Activated CD8-positive, alpha-beta memory T cell treated with anti-CD3 and anti-CD28 coated beads, Interleukin-2, amount 10 ng/mL, durations not matched to agents 7 days and 5 days (primary cell): ENCODE measurements at regions not wholly inside any gene's neighbourhood (a gene's known extent, or its start where the extent isn't known, plus 50 kb on each side); places are given as distances from the start of the nearest gene placed in this dataset.

ENCODE experiments used
- ATAC-seq: fragments of 150-1000 bp; cut with Tn5 transposase; one replicate; pipeline ENCODE4 v1.10.0; 2021; ENCODE audit warnings: moderate library complexity
- CTCF ChIA-PET: fragments of 350-600 bp; sonication (Branson Sonifier 250); formaldehyde crosslinking; loops from one replicate; lab custom pipeline; 2021; ENCODE audit warnings: antibody characterized with exemption; lab: Charles Lee
- DNase-seq: peaks from one replicate; pipeline ENCODE4 v3.0.0-alpha.2; 2020
- H3K27ac Mint-ChIP-seq: one replicate; pipeline ENCODE4 v1.8.0; 2021; ENCODE audit warnings: mild to moderate bottlenecking, mixed read lengths
- H3K27me3 Mint-ChIP-seq: one replicate; pipeline ENCODE4 v1.8.0; 2021; ENCODE audit warnings: mixed read lengths
- H3K36me3 Mint-ChIP-seq: one replicate; pipeline ENCODE4 v1.8.0; 2021; ENCODE audit warnings: mild to moderate bottlenecking, mixed read lengths
- H3K4me1 Mint-ChIP-seq: one replicate; pipeline ENCODE4 v1.8.0; 2021; ENCODE audit warnings: mixed read lengths
- H3K4me3 Mint-ChIP-seq: one replicate; pipeline ENCODE4 v1.8.0; 2021; ENCODE audit warnings: mild to moderate bottlenecking, moderate library complexity, mixed read lengths
- H3K9me3 Mint-ChIP-seq: one replicate; pipeline ENCODE4 v1.8.0; 2022; ENCODE audit warnings: low read depth, mixed read lengths

- no peak for ATAC-seq
- no peaks in the 10 kb centered on the region for H3K36me3 Mint-ChIP-seq
- CTCF ChIA-PET, result no interaction called here
- no peaks in the 10 kb centered on the region for H3K27me3 Mint-ChIP-seq
- H3K4me1 Mint-ChIP-seq, result no peaks in the 10 kb centered on the region
- H3K9me3 Mint-ChIP-seq, result peaks cover 5% of the 10 kb centered on the region
- no peak overlapping the region for H3K4me3 Mint-ChIP-seq
- no peak overlapping the region for H3K27ac Mint-ChIP-seq
- DNase-seq, result no peak
Observed at GRCh38 chr2:228545748-228546145, 364.3 kb upstream of the SPHKAP start.

- Mint-ChIP-seq H3K4me1 (no peaks in the 10 kb centered on the region), H3K36me3 (no peaks in the 10 kb centered on the region), H3K27ac (no peak overlapping the region)
Observed at GRCh38 chr2:228545041-228545747, 363.7 kb upstream of the SPHKAP start.

GRCh38 chr2:228543117-228543516 lies 361.6 kb upstream of the SPHKAP start:
- CTCF ChIA-PET, result no interaction called here
- Mint-ChIP-seq H3K27me3 (no peaks in the 10 kb centered on the region), H3K9me3 (peaks cover 7% of the 10 kb centered on the region), H3K36me3 (no peaks in the 10 kb centered on the region), H3K4me1 (no peaks in the 10 kb centered on the region), H3K4me3 (no peak overlapping the region), H3K27ac (no peak overlapping the region)
- DNase-seq, result no peak
- no peak for ATAC-seq

More at GRCh38 chr2:228545041-228545747, 363.7 kb upstream of the SPHKAP start:
- ATAC-seq (no peak), DNase-seq (no peak)
- peaks cover 6% of the 10 kb centered on the region for H3K9me3 Mint-ChIP-seq
- no peaks in the 10 kb centered on the region for H3K27me3 Mint-ChIP-seq
- CTCF ChIA-PET, result no interaction called here
- H3K4me3 Mint-ChIP-seq, result no peak overlapping the region

- Mint-ChIP-seq H3K27ac (no peak overlapping the region), H3K36me3 (no peaks in the 10 kb centered on the region), H3K27me3 (no peaks in the 10 kb centered on the region), H3K4me3 (no peak overlapping the region), H3K9me3 (peaks cover 7% of the 10 kb centered on the region), H3K4me1 (no peaks in the 10 kb centered on the region)
- CTCF ChIA-PET, result no interaction called here
- no peak for ATAC-seq
- DNase-seq, result no peak
Observed at GRCh38 chr2:228542277-228542676, 360.8 kb upstream of the SPHKAP start.

- no peak overlapping the region for H3K4me3 Mint-ChIP-seq
- DNase-seq (no peak), ATAC-seq (no peak)
- no peak overlapping the region for H3K27ac Mint-ChIP-seq
- H3K27me3 Mint-ChIP-seq, result no peaks in the 10 kb centered on the region
- H3K9me3 Mint-ChIP-seq, result peaks cover 7% of the 10 kb centered on the region
- CTCF ChIA-PET, result no interaction called here
- no peaks in the 10 kb centered on the region for H3K36me3 Mint-ChIP-seq
- no peaks in the 10 kb centered on the region for H3K4me1 Mint-ChIP-seq
Observed at GRCh38 chr2:228541789-228542188, 360.3 kb upstream of the SPHKAP start.

GRCh38 chr2:228540976-228541375 lies 359.5 kb upstream of the SPHKAP start:
- no peak overlapping the region for H3K4me3 Mint-ChIP-seq
- CTCF ChIA-PET, result no interaction called here
- H3K27me3 Mint-ChIP-seq, result no peaks in the 10 kb centered on the region
- H3K36me3 Mint-ChIP-seq, result no peaks in the 10 kb centered on the region
- DNase-seq (no peak), ATAC-seq (no peak)
- no peak overlapping the region for H3K27ac Mint-ChIP-seq
- no peaks in the 10 kb centered on the region for H3K4me1 Mint-ChIP-seq
- H3K9me3 Mint-ChIP-seq, result peaks cover 7% of the 10 kb centered on the region

GRCh38 chr2:228535396-228535795 lies 353.9 kb upstream of the SPHKAP start:
- Mint-ChIP-seq H3K27ac (no peak overlapping the region), H3K4me3 (no peak overlapping the region), H3K36me3 (no peaks in the 10 kb centered on the region), H3K4me1 (no peaks in the 10 kb centered on the region), H3K9me3 (peaks cover 8% of the 10 kb centered on the region), H3K27me3 (no peaks in the 10 kb centered on the region)
- ATAC-seq (no peak), DNase-seq (no peak)
- CTCF ChIA-PET, result no interaction called here

- H3K4me1 Mint-ChIP-seq, result no peaks in the 10 kb centered on the region
- H3K4me3 Mint-ChIP-seq, result no peak overlapping the region
- peaks cover 10% of the 10 kb centered on the region for H3K9me3 Mint-ChIP-seq
- no peak overlapping the region for H3K27ac Mint-ChIP-seq
- CTCF ChIA-PET, result no interaction called here
- H3K27me3 Mint-ChIP-seq, result no peaks in the 10 kb centered on the region
- H3K36me3 Mint-ChIP-seq, result no peaks in the 10 kb centered on the region
- DNase-seq (no peak), ATAC-seq (no peak)
Observed at GRCh38 chr2:228533156-228533555, 351.7 kb upstream of the SPHKAP start.

GRCh38 chr2:228532233-228532632 lies 350.7 kb upstream of the SPHKAP start:
- Mint-ChIP-seq H3K9me3 (peaks cover 10% of the 10 kb centered on the region), H3K4me3 (no peak overlapping the region), H3K4me1 (no peaks in the 10 kb centered on the region), H3K27me3 (no peaks in the 10 kb centered on the region), H3K27ac (no peak overlapping the region), H3K36me3 (no peaks in the 10 kb centered on the region)
- DNase-seq (no peak), ATAC-seq (no peak)
- CTCF ChIA-PET, result no interaction called here

- Mint-ChIP-seq H3K4me1 (no peaks in the 10 kb centered on the region), H3K36me3 (no peaks in the 10 kb centered on the region), H3K27ac (no peak overlapping the region), H3K9me3 (peaks cover 9% of the 10 kb centered on the region), H3K4me3 (no peak overlapping the region), H3K27me3 (no peaks in the 10 kb centered on the region)
- no peak for ATAC-seq
- CTCF ChIA-PET, result interaction anchor here (0.6 kb wide), 1 partner anchor 32 kb away, joined by 3 read pairs; no protein-coding TSS in a partner anchor
- DNase-seq, result no peak
Observed at GRCh38 chr2:228527197-228527881, 345.9 kb upstream of the SPHKAP start.

GRCh38 chr2:228526687-228527086 lies 345.2 kb upstream of the SPHKAP start:
- CTCF ChIA-PET, result no interaction called here
- Mint-ChIP-seq H3K9me3 (peaks cover 13% of the 10 kb centered on the region), H3K4me1 (no peaks in the 10 kb centered on the region), H3K27me3 (no peaks in the 10 kb centered on the region), H3K36me3 (no peaks in the 10 kb centered on the region), H3K4me3 (no peak overlapping the region), H3K27ac (no peak overlapping the region)
- DNase-seq, result no peak
- ATAC-seq, result no peak

- Mint-ChIP-seq H3K27ac (no peak overlapping the region), H3K27me3 (no peaks in the 10 kb centered on the region), H3K36me3 (no peaks in the 10 kb centered on the region), H3K4me1 (no peaks in the 10 kb centered on the region), H3K4me3 (no peak overlapping the region), H3K9me3 (peaks cover 11% of the 10 kb centered on the region)
- no peak for DNase-seq
- CTCF ChIA-PET, result no interaction called here
- ATAC-seq, result no peak
Observed at GRCh38 chr2:228522977-228523376, 341.5 kb upstream of the SPHKAP start.

GRCh38 chr2:228522276-228522675 lies 340.8 kb upstream of the SPHKAP start:
- Mint-ChIP-seq H3K27ac (no peak overlapping the region), H3K4me3 (no peak overlapping the region), H3K4me1 (no peaks in the 10 kb centered on the region), H3K36me3 (no peaks in the 10 kb centered on the region), H3K27me3 (no peaks in the 10 kb centered on the region), H3K9me3 (peaks cover 15% of the 10 kb centered on the region)
- no peak for DNase-seq
- CTCF ChIA-PET, result no interaction called here
- ATAC-seq, result no peak

GRCh38 chr2:228519561-228519960 lies 338.1 kb upstream of the SPHKAP start:
- Mint-ChIP-seq H3K36me3 (no peaks in the 10 kb centered on the region), H3K27ac (no peak overlapping the region), H3K4me1 (no peaks in the 10 kb centered on the region), H3K9me3 (peaks cover 17% of the 10 kb centered on the region), H3K27me3 (no peaks in the 10 kb centered on the region), H3K4me3 (no peak overlapping the region)
- no peak for ATAC-seq
- CTCF ChIA-PET, result no interaction called here
- DNase-seq, result no peak
